Stimulated activated CD8-positive, alpha-beta memory T cell treated with anti-CD3 and anti-CD28 coated beads, Interleukin-15, amount 100 ng/mL, for 1 hour (primary cell): ENCODE measurements at regions not wholly inside any gene's neighbourhood (a gene's known extent, or its start where the extent isn't known, plus 50 kb on each side); places are given as distances from the start of the nearest gene placed in this dataset.
"Not testable (repeated sequence)": the region's sequence is repeated elsewhere in the genome, so short reads cannot be mapped to it uniquely, and the experiment has no call there.

Experiments
- DNase-seq: peaks from one replicate; pipeline ENCODE4 v3.0.0-alpha.2; 2020; ENCODE audit warnings: low read depth

GRCh38 chr13:33340631-33341030 lies 55.1 kb upstream of the STARD13 start:
- no peak for DNase-seq

- no peak for DNase-seq
Measured at GRCh38 chr13:33341861-33342452, 56.4 kb upstream of the STARD13 start.

- no peak for DNase-seq
Measured at GRCh38 chr13:33345842-33346241, 60.3 kb upstream of the STARD13 start.

- DNase-seq, result no peak
Measured at GRCh38 chr13:33347861-33348260, 62.3 kb upstream of the STARD13 start.

GRCh38 chr13:33348366-33348765 lies 62.8 kb upstream of the STARD13 start:
- no peak for DNase-seq

- no peak for DNase-seq
Measured at GRCh38 chr13:33349288-33349985, 63.9 kb upstream of the STARD13 start.

GRCh38 chr13:33349986-33350826 lies 64.7 kb upstream of the STARD13 start:
- DNase-seq, result no peak

GRCh38 chr13:33351319-33351718 lies 65.8 kb upstream of the STARD13 start:
- no peak for DNase-seq

GRCh38 chr13:33352041-33352440 lies 66.5 kb upstream of the STARD13 start:
- no peak for DNase-seq

- no peak for DNase-seq
Measured at GRCh38 chr13:33352526-33352925, 67.0 kb upstream of the STARD13 start.

GRCh38 chr13:33353210-33353609 lies 67.7 kb upstream of the STARD13 start:
- no peak for DNase-seq

- DNase-seq, result no peak
Measured at GRCh38 chr13:33353646-33354045, 68.1 kb upstream of the STARD13 start.

- DNase-seq, result no peak
Measured at GRCh38 chr13:33355201-33355895, 69.8 kb upstream of the STARD13 start.

- DNase-seq, result not testable (repeated sequence)
Measured at GRCh38 chr13:33358076-33358475, 72.5 kb upstream of the STARD13 start.

GRCh38 chr13:33362986-33363727 lies 77.6 kb upstream of the STARD13 start:
- DNase-seq, result no peak

GRCh38 chr13:33364192-33364591 lies 78.6 kb upstream of the STARD13 start:
- no peak for DNase-seq

GRCh38 chr13:33366469-33367062 lies 81.0 kb upstream of the STARD13 start:
- DNase-seq, result no peak

GRCh38 chr13:33367171-33367895 lies 81.8 kb upstream of the STARD13 start:
- no peak for DNase-seq

- no peak for DNase-seq
Measured at GRCh38 chr13:33367926-33368325, 82.4 kb upstream of the STARD13 start.

- no peak for DNase-seq
Measured at GRCh38 chr13:33369073-33369472, 83.5 kb upstream of the STARD13 start.
